Right renal cortex interstitium (tissue), 3 donors: ENCODE measurements at regions not wholly inside any gene's neighbourhood (a gene's known extent, or its start where the extent isn't known, plus 50 kb on each side); places are given as distances from the start of the nearest gene placed in this dataset.

Source experiments
- DNase-seq, 3 donors: peaks; one replicate each; pipeline ENCODE4 v3.0.0-alpha.2; 2013; ENCODE audit warnings: low read depth in 3 of 3, low spot score in 2 of 3

- no peak for DNase-seq
Measured at GRCh38 chr10:121167534-121168243, 316.5 kb downstream of the WDR11 start.

DNA sequence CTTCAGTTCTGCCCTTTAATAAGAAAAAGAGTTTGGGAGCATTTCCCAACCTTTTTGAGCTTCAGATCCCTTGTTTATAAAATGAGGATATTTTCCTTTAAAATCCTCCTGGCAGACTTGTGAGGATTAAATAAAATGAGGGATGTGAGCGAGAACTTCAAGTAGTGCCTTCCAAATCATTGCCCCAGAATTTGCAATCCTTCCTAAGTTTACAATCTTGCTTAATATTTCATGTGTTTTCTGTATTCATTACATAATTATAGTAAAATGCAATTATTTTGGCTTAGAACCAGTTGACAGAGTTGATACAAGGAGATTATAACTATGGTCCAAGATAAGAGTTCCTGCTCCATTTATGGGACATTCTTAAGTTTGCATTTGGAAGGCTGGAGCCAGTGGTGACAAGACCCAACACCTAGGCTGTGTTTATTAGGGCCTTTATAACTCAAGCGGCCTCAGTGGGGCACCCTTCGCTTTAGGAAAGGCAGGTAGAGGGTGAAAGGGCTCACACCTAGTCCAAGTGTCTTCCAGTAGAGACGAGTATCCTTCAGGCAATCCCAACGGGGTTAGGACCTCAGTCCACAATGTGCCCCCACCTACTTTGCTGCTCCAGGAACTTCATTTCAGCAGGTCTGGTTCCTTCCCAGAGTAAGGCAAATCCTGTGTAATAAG is 317.5 kb downstream of the WDR11 start:
- DNase-seq: no peak

GRCh38 chr10:121169406-121169805 is 318.2 kb downstream of the WDR11 start:
- no peak for DNase-seq

- DNase-seq: no peak
Measured at GRCh38 chr10:121171825-121172787, 320.9 kb downstream of the WDR11 start.

DNA sequence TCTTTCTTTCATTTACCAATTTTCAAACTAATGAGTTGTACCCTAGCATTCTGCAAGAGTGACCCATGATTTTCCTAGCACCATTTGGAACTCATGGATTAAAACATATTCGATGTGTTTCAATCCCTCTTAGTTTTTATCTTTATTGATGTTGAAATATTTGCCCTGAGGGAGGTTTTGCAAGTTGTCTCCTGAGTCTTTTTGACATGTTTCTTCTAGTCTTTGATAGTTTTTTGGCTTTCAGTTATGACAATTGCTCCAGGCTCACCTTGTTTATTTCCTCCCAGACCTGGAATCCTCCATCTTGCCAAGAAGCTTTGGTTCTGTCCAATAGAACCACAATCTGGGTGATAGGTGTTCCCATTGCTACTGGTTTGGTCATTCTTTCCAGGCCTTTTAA is 327.8 kb downstream of the WDR11 start:
- no peak for DNase-seq

- DNase-seq: no peak
Measured at GRCh38 chr10:121182219-121182618, 331.1 kb downstream of the WDR11 start.

GRCh38 chr10:121183236-121183635 is 332.1 kb downstream of the WDR11 start:
- DNase-seq: no peak

DNA sequence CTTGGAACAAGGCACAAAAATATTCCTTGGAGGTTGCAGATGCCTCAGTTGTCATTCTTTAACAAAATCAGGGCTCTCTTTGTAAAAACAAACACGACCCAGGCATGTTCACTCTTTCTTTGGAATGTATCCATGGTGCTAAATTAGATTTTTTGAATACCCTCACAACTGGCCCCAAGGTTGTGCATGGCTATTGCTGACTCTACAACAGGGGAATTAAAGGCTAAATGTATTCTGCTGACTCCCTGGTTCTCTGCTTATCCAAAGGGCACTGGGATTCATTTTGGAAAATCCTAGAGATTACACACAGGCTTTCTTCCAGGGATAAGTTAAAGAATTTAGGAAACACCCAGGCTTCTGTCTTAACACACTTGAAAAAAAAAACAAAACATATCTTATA is 332.5 kb downstream of the WDR11 start:
- DNase-seq: no peak

DNA sequence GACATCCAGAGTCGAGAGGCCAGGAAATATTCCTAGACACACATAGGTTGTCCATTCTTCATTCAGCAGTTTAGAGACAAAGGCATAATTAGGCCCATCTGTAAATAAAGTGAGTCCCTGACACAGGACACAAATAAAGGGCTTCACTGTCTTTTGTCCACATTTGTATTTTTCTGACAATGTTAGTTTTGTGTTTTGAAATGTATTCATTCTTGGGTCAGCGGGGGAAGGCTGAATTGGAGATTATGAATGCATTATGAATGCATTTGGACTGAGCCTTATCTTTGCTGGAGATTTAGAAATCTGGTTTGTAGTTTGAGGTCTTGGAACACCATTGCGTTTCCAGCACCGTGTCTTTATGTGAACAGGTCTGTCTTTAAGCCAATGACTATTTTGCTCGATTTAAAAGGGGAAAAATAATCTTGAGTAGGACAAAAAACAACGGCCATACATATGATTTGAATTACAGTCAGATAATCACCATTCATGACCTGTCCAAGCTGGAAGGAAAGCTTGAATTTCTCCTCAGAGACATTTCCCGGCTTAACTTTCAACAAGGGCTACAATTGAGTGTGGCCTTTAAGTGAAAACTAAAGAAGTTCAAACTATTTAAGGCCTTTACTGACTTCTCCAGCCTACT is 334.8 kb downstream of the WDR11 start:
- no peak for DNase-seq

DNA sequence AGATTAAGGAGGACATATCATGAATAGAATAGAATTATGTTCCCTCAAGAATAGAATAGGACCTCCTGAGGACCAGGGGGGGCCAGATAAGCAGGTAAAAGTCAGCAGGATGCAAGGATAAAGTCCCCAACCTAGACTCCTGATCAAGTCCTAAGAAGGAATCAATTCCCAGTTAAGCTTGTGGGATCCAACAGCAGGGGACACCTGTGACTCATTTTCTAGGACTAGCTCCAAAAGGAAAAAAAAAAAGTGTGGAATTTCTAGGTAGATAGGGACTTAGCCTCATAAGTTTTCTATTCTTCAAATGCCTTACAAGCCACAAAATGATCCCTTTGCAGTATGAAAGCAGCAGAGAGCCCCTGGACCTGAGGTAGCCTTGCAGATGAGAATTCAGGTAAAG is 336.2 kb downstream of the WDR11 start:
- DNase-seq: no peak

DNA sequence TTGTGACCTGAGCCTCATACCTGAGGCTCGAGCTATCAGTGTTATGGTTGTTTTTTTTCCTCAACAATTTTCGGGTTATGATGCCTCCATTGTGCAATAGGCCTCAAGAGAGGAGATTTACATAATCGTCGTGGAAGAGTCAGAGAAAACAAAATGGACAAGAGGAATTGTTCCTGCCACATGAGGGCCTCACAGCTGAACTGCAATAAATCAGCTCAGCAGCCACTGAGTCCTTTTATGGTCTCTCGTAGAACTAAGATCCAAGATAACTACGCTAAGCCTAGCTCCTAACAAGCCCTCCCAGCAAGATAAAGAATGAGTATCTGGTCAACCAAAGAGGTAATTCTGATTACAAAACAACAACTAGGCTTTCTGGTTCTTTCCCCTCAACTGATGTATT is 336.8 kb downstream of the WDR11 start:
- no peak for DNase-seq

DNA sequence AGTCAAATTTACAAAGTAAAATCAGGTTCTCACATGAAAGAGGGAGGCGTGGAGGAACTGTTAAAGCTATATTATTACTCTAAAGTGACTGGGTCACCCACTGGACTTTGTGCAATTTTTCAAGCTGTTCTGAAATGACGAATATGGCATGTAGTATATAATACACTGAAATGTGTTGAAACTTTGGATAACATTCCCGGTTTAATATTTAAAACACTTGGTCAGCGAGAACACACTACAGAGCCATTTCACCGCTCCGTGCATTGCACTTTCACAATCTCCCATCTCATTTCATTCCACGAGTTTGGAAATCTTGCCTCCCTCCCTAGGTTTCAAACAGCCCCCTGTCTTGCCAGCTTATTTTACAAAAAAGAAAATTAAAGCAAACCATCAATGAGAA is 337.9 kb downstream of the WDR11 start:
- no peak for DNase-seq

- DNase-seq: no peak
Measured at GRCh38 chr10:121194696-121195523, 343.7 kb downstream of the WDR11 start.

DNA sequence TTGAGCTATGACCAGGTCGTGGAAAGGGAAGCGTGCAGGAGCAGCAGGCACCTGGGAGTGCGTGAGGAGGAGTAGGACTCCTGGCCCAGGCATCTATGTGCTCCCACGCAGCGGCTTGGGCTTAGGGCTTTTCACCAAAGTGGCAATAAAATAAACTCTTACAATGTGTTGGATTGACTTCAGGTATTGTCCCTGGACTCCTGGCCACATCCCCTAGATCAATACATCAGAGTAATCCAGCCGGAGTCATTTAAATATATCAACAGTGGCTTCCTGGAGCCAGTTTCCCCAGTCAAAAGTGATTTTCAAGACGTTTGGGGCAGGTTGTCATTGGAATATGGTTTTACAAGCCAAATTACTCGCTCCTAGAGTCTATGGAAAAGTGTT is 344.4 kb downstream of the WDR11 start:
- DNase-seq: no peak

GRCh38 chr10:121199081-121199480 is 347.9 kb downstream of the WDR11 start:
- DNase-seq: no peak

- peak in 1 of 3 donors; percentile 30 for DNase-seq
Measured at GRCh38 chr10:121205625-121206024, 354.5 kb downstream of the WDR11 start.

- DNase-seq: no peak
Measured at GRCh38 chr10:121211446-121211845, 360.3 kb downstream of the WDR11 start.

- DNase-seq: no peak
Measured at GRCh38 chr10:121213437-121213836, 362.3 kb downstream of the WDR11 start.

- DNase-seq: no peak
Measured at GRCh38 chr10:121216295-121216694, 365.1 kb downstream of the WDR11 start.

DNA sequence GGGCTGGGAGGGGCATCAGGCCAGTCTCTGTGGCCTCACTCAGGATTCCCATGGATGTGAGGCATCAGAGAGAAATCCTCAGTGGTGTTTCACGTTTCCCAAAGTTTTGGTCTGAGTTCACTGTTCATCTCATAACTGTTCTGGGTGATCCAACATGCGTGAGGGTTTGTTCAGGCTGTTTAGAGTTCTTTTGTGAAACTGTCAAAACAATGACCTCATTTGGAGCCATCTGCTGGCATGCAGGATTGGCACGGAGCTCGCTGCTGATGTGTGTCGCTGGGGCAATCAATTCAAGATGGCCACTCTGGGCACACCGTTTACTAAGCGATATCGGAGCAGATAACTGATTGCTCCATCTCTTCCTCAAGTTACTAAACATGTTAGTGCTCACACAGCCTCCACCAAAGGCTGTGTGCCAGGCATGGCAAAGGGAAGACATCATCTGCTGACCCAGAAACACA is 365.6 kb downstream of the WDR11 start:
- DNase-seq: no peak
